ENCODE measurements at regions not wholly inside any gene's neighbourhood (a gene's known extent, or its start where the extent isn't known, plus 50 kb on each side); places are given as distances from the start of the nearest gene placed in this dataset.

- TF ChIP-seq RNF219 (CRISPR knock-in tag; IDR thresholded peaks at IDR 0.05) (no peak), KAT2B (IDR thresholded peaks at IDR 0.05; ENCODE audit: low read depth, low read length) (no peak), GTF2A2 (tag; IDR thresholded peaks at IDR 0.05) (no peak), PATZ1 (CRISPR knock-in tag; IDR thresholded peaks at IDR 0.05; ENCODE audit: borderline replicate concordance) (no peak), RAD21 (CRISPR knock-in tag; conservative IDR thresholded peaks at IDR 0.05 in 1 of 2, IDR thresholded peaks at IDR 0.05 in 1 of 2) (no peak), TBL1XR1 (IDR thresholded peaks at IDR 0.05; ENCODE audit: low read length in 2 of 2) (no peak), ELF2 (CRISPR knock-in tag; IDR thresholded peaks at IDR 0.05) (no peak), PYGO2 (tag; IDR thresholded peaks at IDR 0.05) (no peak), HBP1 (CRISPR knock-in tag; IDR thresholded peaks at IDR 0.05) (no peak), PRDM10 (IDR thresholded peaks at IDR 0.05; ENCODE audit: partially characterized antibody) (no peak)
These were observed 291.1 kb upstream of the ARGLU1 start (continued) for GRCh38 chr13:106858903-106859532.

Measured in K562 (cell line).